LoVo (cell line): ENCODE measurements at regions not wholly inside any gene's neighbourhood (a gene's known extent, or its start where the extent isn't known, plus 50 kb on each side); places are given as distances from the start of the nearest gene placed in this dataset.

Source experiments
- DNase-seq: peaks from one replicate; pipeline ENCODE4 v3.0.0-alpha.2; 2016; ENCODE audit warnings: low spot score

DNA sequence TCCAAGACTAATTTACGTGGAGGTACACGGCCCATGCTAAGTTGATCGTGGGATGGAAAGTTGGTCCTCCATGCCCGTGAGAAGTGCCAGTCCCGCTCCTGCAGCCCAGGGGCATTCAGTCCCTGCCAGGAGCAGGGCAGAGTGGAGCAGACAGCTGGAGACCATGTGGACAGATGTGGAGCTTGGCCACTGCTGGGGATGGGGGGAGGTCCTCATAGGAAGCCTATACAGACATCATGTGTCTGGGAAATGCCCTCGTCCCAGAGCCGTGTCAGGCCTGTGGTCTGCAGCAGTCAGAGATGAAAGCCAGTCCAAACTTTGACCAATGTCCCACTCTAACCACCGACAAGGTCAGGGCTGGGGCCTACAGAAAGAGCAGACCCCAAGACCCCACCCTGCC, 118.4 kb downstream of the CPZ start:
- no peak for DNase-seq

DNA sequence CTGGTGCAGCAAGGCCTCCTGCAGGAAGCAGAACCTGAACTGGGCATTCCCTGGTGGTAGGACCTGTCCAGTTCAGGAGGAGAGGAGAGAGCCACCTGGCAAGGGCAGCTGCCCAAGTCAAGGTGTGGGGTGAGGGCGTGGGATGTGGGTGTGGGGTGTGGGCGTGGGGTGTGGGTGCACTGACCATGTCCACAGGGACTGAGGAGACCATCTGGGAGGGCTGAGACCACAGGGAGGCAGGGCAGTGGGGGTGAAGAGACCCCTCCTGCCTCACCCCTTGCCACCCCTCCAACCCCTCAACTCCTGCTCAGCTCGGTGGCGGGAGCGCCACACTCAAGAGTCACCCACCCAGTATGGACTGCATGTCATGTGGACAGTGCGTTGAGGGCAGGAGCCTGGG, 117.9 kb downstream of the CPZ start:
- no peak for DNase-seq

DNA sequence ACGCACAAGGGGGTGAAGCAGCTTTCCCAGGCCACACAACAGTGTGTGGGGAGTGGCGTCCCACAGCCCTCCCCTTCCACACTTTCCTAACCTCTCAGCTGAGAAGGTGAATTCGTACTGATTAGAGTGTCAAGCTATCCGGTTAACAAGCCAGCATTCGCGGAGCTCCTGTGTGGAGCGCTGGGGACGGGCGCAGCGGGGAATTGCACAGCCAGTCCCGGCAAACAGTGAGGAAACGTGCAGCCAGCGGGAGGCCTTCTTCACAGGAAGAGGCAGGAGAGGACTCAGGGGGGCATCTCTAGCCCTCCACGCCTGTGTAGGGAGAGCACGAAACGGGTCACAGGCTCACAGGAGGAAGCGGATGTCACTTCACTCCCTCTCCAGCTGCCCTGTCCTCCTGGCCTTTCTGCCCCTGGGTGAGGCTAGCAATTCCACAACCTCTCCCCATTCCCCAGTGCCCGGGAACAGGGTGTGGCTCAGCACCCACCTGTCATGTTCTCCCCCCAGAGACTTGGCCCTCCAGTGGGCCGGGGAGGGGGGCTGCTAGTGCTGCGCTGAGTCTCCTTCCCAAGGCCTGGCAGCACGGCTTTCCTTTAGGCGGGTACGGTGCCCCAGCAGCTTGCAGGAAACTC, 117.3 kb downstream of the CPZ start:
- no peak for DNase-seq

DNA sequence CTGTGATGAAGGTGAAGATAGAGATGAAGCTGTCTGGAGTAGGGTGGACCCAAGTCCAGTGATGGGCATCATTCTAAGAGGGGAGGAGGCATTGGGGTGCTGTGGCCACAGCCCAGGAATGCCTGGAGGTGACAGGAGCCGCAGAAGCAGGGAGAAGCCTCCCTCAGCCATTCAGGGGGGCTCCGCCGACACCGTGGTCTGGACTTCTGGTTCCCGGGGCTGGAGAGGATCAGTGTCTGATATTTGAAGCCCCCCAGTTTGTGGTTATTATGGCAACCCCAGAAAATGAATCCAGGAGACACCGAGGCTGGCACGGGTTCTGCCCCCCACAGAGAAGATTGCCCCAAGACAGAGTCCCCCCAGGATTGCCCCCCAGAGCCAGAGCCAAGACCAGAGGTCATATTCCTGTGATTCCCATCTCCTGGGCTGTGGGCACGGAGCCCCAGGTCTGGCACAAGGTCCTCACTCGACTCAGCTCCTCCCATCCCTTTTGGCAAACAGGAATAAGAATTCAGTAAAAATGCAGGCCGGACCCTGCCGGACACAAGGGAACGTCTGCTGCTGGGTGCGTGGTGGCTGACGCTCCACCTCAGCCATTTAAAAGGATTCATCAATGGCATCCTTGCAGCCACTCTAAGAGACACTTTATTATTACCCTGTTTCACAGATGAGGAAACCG, 116.6 kb downstream of the CPZ start:
- no peak for DNase-seq

DNA sequence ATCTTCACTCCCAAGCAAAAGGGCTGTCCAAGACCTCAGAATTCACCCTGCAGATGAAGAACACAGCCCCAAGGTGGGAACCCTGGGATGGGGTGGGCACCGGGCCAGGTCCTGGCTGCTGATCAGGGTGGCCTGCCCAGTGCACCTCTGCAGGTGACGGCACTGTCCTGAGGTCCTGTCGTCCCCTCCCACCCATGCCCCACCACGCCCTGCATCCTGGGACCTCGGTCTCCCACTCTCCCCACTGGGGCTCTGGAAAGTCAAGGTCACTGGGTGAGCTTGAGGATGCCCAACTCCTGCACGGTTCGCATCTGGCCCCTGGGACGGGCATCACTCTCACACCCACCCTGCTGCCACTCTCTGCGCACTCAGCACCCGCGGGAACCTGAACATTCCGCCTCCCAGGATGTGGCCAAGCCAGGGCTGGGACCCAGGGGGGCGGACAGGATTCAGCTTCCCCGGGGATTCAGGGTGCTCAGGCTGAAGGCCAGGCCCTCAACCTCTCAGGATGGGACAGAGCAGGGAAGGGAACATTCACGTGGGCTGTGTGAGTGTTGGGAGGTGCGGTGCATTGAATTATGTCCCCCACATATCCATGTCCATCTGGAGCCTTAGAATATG, 115.9 kb downstream of the CPZ start:
- DNase-seq = no peak

DNA sequence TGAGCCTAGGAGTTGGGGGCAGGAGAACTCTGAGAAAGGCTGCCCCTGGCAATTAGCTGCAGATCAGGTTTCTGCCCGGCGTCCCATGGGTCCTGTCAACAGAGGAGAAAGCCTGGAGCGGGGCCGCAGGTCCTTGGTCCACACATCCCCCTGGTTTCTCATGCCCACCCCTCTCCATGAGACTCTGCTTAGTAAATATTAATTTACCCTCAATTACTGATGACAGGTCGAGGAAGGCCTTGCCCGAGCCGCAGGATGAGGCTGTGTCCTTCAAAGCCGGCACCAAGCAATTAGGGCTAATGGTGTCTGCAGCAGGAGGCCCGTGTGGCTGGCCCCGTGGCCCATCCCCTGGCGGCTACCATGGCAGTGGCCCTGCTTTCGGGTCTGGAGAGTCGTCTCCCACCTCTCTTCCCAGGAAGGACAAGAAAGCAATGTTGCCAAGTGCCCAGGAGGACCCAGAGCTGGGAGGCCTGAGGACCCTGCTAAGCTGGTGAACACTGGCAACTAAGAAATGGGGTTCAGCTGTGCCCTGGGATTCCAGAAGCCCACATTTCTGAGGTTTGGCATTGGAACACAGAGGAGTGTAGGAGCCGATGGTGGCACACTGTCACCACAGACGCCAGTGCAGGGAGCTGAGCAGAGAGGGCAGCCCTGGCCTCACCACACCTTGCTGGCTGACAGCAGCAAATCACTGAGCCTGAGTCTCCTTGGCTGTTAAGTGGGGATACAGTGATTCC, 114.6 kb downstream of the CPZ start:
- no peak for DNase-seq

DNA sequence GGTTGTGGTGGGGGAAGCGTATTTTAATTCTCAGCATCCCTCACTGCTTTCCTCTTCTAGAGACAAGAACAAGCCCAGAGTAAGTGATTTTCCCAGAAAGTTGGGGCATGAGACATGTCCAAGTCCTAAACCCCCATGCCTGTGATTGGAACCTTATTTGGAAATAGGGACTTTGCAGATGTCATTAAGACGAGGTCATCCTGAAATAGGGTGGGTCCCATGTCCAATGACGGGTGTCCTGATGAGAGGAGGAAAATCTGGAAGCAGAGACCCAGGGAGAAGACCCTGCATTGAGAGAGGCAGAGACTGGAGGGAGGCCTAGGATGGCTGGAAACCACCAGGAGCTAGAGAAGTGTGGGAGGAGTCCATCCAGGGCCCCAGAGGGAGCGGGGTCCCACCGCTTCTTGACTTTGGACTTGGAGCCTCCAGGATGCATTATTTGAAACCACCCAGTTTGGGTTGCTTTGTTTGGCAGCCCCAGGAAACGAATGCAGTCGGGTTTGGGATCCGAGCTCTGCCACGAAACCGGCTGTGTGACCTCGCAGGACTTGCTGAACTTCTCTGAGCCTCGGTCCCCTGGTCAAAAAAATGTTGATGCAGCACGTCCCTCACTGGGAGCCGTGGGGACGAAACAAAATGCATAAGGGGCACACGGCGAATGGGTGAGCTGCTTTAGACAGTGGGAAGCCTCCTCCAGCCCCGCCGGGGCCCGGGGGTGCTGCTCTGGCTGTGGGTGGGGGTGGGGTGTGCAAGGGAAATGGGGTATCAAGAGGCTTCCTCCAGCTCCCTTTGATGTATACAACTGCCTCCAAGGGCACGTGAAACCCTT, 113.9 kb downstream of the CPZ start:
- no peak for DNase-seq

DNA sequence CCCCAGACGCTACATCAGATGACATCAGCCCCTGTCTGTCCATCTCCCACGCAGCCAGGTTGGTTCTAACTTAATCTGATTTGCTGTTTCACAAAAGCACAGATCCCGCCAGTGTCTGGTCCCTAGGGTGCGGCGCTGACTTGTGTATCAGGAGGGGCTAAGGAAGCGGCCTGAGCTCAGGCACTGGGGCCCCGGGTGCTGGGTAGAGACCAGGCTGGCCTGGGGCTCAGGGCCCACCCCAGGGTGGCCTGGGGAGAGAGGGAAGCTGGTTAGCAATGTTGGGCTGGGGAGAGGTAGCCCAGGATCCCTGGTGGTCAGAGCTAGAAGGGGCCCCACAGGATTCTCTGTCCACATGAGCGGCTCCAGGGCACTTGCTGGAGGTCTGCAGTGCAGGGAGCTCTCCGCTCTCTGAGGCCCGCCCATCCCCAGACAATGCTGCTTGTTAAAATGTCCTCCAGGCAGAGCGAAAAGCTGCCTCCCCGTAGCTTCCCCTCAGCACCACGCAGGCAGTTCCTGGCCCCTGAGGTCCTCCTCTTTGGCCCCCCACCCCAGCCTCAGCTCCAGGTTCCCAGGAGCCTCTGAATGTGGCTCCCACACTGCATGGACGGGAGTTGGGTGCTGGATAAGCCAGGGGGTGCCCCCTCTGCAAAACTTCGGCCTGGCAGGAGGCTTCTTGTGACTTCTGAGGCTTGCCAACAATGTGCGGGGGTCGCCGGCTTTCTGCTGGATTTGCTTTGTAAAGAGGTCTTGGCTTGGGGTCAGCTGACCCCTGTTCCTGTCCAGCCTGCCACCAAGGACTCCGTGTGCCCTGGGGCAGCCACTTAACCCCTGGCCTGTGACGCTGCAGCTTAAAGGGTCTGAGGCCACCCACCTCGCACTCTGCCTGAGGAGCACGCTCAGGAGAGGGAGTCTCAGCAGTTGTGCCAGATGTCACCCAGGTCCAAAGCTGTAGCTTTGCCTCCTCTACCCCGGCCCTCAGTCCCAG, 112.9 kb downstream of the CPZ start:
- DNase-seq = no peak

DNA sequence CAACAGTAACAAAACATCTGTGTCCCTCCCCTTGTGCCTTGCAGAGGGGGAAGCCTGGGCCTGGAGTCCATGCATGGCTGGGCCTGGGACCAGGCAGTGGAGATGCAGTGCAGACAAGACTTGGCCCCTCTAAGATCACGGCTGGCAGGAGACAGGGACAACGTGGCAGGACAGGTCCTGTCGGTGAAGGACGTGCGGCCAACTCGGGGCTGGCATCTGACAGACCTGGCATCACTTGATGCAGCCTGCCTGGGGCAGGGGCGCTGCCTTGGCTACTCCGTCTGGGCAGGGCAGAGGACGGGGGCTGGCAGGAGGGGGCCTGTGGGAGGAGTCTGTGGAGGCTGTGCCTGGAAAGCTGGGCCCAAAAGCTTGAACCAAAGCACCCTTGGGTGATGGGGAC, 112.1 kb downstream of the CPZ start:
- DNase-seq = no peak

DNA sequence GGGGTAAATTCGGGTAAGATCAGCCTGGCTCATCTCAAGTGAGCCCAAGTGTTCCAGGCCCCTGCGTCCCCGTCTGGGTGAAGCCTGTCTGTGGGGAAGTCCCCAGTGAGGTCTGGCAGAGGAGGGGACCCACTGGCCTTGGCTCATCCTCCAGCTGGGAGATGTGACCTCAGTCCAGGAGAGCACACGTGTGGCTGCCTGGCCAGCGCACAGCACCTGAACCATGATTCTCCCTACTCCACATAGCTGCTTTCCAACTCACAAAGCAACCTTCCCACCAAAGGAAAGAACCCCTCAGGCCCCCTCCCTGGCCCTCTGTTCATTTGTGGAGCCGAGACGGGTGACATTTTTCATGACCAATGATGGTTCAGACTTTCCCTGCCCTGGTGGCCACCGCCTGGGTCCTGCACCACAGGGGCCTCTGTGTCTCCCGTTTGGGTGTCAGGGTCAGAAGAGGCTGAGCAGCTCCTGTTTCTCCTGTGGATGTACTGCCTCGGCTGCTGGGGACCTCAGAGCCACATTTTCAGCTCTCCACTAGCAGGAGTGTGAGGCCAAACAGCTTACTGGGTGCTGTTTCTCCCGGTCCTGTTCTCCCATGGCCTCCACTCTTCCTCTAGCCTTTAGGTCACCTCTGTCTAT, 111.4 kb downstream of the CPZ start:
- no peak for DNase-seq

DNA sequence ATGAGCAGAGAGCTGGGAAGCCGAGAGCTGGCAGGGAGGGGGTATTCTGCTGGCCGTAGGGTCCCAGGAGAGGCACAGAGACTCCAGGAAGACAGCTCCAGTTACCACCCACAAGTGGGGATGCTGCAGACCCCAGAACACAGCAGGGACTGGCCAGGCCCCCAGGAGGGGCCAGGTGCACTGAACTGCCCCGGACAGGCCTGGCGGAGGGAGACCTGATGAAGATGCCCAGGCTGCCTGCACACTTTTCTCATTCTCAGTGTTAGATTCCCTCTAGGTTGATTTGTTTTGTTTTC, 110.8 kb downstream of the CPZ start:
- no peak for DNase-seq

DNA sequence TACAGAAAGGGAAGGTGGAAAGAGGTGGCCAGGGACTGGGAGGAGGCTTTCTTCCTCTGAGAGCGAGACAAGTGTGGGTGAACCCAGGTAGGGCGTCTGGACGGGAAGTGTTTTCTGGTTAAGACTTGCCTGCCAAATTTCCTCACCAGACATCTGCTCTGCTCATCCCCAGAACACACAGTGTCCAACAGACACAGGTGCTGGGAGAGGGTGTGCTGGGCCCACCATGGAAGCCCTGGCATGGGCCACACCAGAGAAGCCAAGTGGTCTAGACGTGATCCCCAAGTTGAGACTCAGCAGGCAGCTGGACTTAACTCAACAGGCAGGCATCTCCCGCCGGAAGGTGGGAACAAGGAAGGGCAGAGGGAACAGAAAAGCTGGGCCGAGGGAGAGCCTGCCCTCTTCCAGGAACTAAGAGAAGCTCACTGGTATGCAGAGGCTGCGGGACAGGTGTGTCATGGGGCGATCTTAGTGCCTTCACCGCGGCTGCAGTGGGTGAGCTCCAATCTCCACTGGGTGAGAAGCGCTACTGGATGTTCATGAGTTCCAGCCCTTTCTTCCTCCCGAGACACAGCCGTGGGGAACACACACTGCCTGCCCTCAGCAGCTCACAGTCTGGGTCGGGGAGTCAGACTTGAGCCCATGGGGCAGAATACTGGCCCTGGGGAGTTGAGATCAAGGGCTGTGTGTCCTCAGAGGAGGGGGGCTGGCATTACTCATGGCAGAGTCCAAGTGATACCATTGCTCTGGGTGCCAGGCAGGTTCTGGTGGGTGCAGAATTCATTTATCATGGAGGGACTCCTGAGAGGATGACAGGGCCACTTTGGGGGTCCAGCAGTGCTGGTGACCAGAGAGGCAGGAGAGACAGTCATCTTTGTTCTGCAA, 110.2 kb downstream of the CPZ start:
- no peak for DNase-seq

DNA sequence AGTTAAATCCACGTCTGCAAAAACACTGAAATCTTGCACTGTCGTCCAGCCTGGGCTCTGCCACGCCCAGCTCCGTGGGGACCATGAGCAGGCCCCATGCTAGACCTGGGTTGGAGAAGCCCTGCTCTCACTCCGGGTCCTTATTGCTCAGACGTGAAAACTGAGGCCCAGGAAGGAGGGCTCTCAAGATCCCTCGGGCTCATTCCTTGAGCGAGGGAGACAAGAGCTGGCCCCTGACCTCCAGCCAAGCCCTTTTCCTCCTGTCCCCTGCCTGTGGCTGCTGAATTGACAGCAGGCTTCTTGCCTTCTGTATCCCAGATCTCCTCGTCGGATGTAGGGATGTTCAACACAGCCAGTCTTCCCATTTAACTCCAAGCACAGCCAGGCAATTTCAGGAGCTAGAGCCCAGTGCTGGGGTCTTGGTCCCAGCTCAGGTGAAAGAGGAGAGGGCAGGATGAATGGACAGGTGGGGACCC, 109.5 kb downstream of the CPZ start:
- DNase-seq = no peak

DNA sequence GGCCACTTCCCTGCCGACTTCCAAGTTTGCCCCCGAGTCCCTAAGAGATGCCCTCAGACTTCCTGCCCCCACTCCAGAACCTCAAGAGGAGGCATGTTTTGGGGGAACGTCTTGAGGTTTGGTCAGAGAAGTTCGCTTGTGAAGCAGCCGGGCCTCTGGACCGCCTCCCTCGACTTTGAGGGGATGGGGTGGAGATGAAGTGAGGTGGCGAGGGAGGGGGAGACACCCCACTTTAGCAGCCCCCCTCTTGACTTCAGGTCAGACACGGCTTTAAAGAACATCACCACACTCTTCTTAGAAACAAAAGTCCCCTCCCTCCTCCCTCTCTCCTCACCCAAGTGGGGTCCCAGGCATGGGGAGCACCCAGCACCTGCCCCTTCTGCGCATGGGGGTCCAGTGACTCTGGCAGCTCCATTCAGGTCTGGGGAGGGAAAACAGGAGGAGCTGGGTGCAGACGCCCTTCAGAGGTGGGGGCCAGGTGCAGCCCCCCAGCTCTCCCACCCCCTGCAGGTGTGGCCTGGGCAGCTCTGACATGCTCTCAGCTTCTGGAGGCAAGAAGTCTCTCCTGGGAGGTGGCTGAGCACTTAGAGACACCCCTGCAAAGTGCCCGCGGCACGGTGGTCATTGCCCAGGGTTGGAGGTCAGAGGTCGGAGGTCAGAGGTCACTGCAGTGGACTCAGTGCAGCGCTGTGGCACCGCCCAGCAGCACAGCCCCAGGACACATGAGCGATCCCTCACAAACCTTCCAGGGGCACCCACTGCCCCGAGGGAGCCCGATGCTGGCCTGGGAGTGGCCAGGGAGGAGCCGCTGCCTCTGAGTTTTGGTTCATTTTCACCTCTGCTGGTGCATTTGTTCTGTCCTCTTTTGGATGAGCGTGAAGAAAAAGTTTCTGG, 108.8 kb downstream of the CPZ start:
- no peak for DNase-seq

DNA sequence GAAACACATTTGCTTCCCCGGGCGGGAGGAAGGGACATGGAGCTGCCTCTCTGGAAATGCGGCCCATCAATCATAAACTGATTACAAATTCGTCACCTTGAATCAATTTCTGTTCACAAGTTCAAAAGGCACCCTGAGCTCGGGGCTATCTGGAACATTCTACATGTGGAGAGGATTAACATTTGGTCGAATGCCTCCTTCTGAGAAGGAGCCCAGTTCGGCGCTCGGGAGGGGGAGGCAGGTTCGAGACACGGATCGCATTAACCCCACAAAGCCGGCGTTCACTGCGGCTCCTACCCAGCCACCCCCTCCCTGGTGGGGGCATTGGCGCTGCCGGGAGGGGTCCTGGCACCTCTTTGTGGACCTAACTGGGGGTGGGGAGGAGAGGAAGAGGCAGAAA, 108.0 kb downstream of the CPZ start:
- DNase-seq = no peak

DNA sequence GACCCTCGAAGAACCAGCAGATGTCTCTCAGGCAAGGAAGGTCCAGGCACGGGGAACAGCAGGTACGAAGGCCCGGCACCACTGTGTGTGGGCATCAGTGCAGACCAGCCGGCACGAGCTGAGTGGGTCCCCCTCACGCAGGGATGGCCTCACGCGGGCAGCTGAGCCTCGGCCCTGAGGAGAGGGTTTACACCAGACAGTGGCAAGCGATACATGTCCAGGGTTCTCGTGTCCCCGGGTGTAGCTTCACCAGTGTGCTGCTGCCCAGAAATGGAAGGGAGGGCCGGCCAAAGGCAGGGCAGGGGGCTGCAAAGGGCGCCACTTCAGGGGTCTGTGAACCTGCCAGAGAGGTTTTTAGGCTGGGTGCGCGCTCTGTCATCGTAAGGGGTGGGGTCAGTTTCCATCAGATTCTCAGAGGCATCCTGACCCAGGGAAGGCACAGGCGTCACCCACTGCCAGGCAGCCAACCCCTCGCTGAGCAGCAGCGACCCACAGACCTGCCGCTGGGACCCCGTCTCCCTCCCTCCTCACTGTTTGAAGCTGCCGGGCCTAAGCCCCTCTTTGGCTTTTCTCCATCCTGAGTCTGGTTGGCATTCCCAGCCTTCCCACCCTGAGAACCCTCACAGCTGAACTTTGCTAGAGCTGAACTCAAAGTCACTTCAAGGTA, 107.0 kb downstream of the CPZ start:
- DNase-seq = no peak

DNA sequence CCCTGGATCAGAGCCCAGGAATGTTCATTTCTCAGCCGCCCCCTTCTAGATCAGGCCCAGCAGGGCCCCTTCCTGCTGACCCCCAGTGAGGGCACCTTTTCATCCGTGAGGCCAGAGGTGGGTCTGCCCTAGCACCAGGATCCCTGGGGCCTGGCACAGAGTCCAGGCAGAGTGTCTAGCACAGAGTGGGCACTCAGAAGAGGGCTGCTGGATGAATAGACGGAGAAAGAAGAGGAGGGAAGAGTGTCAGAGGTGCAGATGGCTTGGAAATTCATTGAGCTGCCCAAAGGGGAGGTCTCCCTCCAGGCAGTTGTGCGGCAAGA, 106.5 kb downstream of the CPZ start:
- DNase-seq = no peak
